ENCODE measurements at regions not wholly inside any gene's neighbourhood (a gene's known extent, or its start where the extent isn't known, plus 50 kb on each side); places are given as distances from the start of the nearest gene placed in this dataset.

DNA sequence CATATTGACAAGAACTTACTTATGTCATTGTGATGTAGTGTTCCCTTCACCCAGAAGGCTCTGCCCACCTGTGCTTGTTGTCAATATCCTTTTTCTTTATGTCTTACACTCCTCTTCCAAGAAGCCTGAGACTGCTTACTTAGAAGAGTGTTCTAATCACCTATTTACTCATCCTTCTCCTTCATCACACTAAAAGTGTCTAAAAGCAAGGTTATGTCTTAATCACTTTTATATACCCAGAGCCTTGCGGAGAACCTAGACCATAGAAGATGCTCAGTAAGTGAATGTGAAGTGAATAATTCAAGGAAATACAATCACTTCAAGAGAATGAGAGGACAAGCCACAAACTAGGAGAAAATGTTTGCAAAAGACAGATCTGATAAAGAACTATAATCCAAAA, 177.6 kb upstream of the S100G start:
- Histone ChIP-seq H3K9ac (ENCODE audit: control insufficient read depth, extremely low read depth, insufficient read depth, low read length) (no peak overlapping the region), H3K9me1 (ENCODE audit: control insufficient read depth, extremely low read depth, insufficient read depth, low read length) (no peaks in the 10 kb centered on the region), H3K27ac (ENCODE audit: control insufficient read depth, insufficient read depth, low read length) (no peak overlapping the region), H3K4me3 (ENCODE audit: control insufficient read depth in 2 of 3, extremely low read depth in 1 of 3, insufficient read depth in 2 of 3, low read depth in 1 of 3, low read length in 3 of 3) (no peak overlapping the region), H4K20me1 (ENCODE audit: control insufficient read depth, extremely low read depth, insufficient read depth, low read length) (no peaks in the 10 kb centered on the region), H3K27me3 (ENCODE audit: control insufficient read depth, extremely low read depth, insufficient read depth, low read length) (no peaks in the 10 kb centered on the region), H3K9me3 (ENCODE audit: control insufficient read depth, low read depth, low read length) (no peaks in the 10 kb centered on the region), H2AFZ (ENCODE audit: control insufficient read depth, low read length) (no peak overlapping the region), H3K79me2 (ENCODE audit: control insufficient read depth, insufficient read depth, low read length) (no peaks in the 10 kb centered on the region), H3K4me1 (ENCODE audit: control insufficient read depth, extremely low read depth, insufficient read depth, low read length) (peaks cover 3% of the 10 kb centered on the region), H3K36me3 (ENCODE audit: control insufficient read depth in 2 of 2, extremely low read depth in 1 of 2, insufficient read depth in 2 of 2, low read length in 2 of 2) (no peaks in the 10 kb centered on the region), H3K4me2 (ENCODE audit: control insufficient read depth, extremely low read depth, insufficient read depth, low read depth, low read length) (no peak overlapping the region)
- no peak for FAIRE-seq
- dilution Hi-C loops (cut with MboI; ENCODE audit: extremely low pct_ligation_motif_present, low sequenced_read_pairs) = no loop called here
- TF ChIP-seq, protein P1, sequence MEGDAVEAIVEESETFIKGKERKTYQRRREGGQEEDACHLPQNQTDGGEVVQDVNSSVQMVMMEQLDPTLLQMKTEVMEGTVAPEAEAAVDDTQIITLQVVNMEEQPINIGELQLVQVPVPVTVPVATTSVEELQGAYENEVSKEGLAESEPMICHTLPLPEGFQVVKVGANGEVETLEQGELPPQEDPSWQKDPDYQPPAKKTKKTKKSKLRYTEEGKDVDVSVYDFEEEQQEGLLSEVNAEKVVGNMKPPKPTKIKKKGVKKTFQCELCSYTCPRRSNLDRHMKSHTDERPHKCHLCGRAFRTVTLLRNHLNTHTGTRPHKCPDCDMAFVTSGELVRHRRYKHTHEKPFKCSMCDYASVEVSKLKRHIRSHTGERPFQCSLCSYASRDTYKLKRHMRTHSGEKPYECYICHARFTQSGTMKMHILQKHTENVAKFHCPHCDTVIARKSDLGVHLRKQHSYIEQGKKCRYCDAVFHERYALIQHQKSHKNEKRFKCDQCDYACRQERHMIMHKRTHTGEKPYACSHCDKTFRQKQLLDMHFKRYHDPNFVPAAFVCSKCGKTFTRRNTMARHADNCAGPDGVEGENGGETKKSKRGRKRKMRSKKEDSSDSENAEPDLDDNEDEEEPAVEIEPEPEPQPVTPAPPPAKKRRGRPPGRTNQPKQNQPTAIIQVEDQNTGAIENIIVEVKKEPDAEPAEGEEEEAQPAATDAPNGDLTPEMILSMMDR (optimal IDR thresholded peaks at IDR 0.05 in 1 of 3, IDR thresholded peaks at IDR 0.05 in 1 of 3, conservative IDR thresholded peaks at IDR 0.05 in 1 of 3; ENCODE audit: extremely low read depth in 1 of 3, insufficient read depth in 2 of 3, low read length in 3 of 3) = no peak
- TF ChIP-seq EZH2 (IDR thresholded peaks at IDR 0.05; ENCODE audit: low read length) = no peak
- DNase-seq (ENCODE audit: low read depth, low spot score) = no peak

DNA sequence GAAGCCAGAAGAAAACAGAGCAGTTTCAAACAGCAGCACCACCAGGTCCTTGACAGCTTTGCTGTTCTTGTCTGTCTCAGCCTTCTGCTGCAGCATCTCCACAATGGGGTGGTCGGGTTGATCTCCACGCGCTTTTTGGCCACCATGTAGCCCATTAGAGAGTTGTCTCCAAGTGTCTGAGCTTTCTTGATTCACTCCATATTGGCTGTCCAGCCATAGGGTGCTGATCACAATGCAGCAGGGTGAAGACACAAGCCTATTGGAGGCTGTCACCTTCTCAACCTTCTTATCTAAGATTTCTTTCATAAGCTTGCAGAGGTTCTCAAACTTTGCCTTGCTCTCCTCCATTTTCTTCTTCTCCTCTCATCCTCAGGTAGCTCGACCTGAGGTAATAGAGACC, 175.4 kb upstream of the S100G start:
- H4K20me1 ChIP-seq (ENCODE audit: control insufficient read depth, extremely low read depth, insufficient read depth, low read length) = no peaks in the 10 kb centered on the region
- TF ChIP-seq, protein P1 (optimal IDR thresholded peaks at IDR 0.05 in 1 of 3, IDR thresholded peaks at IDR 0.05 in 1 of 3, conservative IDR thresholded peaks at IDR 0.05 in 1 of 3; ENCODE audit: extremely low read depth in 1 of 3, insufficient read depth in 2 of 3, low read length in 3 of 3) = no peak
- TF ChIP-seq EZH2 (IDR thresholded peaks at IDR 0.05; ENCODE audit: low read length) = no peak
- H3K79me2 ChIP-seq (ENCODE audit: control insufficient read depth, insufficient read depth, low read length) = no peaks in the 10 kb centered on the region
- no peak overlapping the region for H2AFZ ChIP-seq (ENCODE audit: control insufficient read depth, low read length)
- H3K9ac ChIP-seq (ENCODE audit: control insufficient read depth, extremely low read depth, insufficient read depth, low read length) = no peak overlapping the region
- no peaks in the 10 kb centered on the region for H3K27me3 ChIP-seq (ENCODE audit: control insufficient read depth, extremely low read depth, insufficient read depth, low read length)
- H3K27ac ChIP-seq (ENCODE audit: control insufficient read depth, insufficient read depth, low read length) = no peak overlapping the region
- no peaks in the 10 kb centered on the region for H3K9me3 ChIP-seq (ENCODE audit: control insufficient read depth, low read depth, low read length)
- H3K4me3 ChIP-seq (ENCODE audit: control insufficient read depth in 2 of 3, extremely low read depth in 1 of 3, insufficient read depth in 2 of 3, low read depth in 1 of 3, low read length in 3 of 3) = no peak overlapping the region
- no peak for DNase-seq (ENCODE audit: low read depth, low spot score)
- no peaks in the 10 kb centered on the region for H3K36me3 ChIP-seq (ENCODE audit: control insufficient read depth in 2 of 2, extremely low read depth in 1 of 2, insufficient read depth in 2 of 2, low read length in 2 of 2)
- no peak overlapping the region for H3K4me2 ChIP-seq (ENCODE audit: control insufficient read depth, extremely low read depth, insufficient read depth, low read depth, low read length)
- no peaks in the 10 kb centered on the region for H3K9me1 ChIP-seq (ENCODE audit: control insufficient read depth, extremely low read depth, insufficient read depth, low read length)
- peaks cover 13% of the 10 kb centered on the region for H3K4me1 ChIP-seq (ENCODE audit: control insufficient read depth, extremely low read depth, insufficient read depth, low read length)
- FAIRE-seq = no peak
- dilution Hi-C loops (cut with MboI; ENCODE audit: extremely low pct_ligation_motif_present, low sequenced_read_pairs) = no loop called here

Measured in keratinocyte (primary cell).